ENCODE measurements at regions not wholly inside any gene's neighbourhood (a gene's known extent, or its start where the extent isn't known, plus 50 kb on each side); places are given as distances from the start of the nearest gene placed in this dataset.
A peak's percentile ranks its signal among the peaks of the same experiment; 100 is the strongest.

DNA sequence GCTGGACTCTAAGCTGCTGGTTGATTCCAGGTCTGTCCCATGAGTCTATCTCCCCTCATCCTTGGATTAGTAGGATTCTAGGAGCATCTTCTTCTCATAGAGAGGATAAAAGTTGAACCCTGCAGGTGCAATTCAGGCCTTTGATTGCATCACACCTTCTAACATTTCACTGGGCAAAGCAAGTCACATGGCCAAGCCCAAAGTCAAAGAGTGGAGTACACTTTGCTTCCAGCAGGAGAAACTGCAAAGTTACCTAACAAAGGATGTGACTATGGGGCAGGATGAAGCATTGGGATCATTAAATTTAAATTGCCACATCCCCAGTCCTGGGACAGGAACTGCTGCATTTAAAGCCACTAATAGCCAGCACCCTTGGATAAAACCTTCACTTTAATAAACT is 51.0 kb upstream of the EGFLAM start:
- Histone ChIP-seq H3K4me3 (no peak overlapping the region), H3F3A (replicated peaks; ENCODE audit: low read depth) (no peaks in the 10 kb centered on the region), H4K20me1 (replicated peaks; ENCODE audit: insufficient read depth) (no peaks in the 10 kb centered on the region), H3K9me2 (ENCODE audit: insufficient read depth) (no peaks in the 10 kb centered on the region; the same call in 1 of the 2 replicates), H3K4me1 (ENCODE audit: insufficient read depth) (no peaks in the 10 kb centered on the region; the same call in 1 of the 2 replicates), H3K36me3 (ENCODE audit: insufficient read depth) (no peaks in the 10 kb centered on the region), H3K4me2 (no peak overlapping the region), H3K27ac (ENCODE audit: low read depth) (no peak overlapping the region), H3K27me3 (ENCODE audit: insufficient read depth) (no peaks in the 10 kb centered on the region), H2AFZ (no peak overlapping the region), H3K79me2 (replicated peaks; ENCODE audit: insufficient read depth) (no peaks in the 10 kb centered on the region)
- Mint-ChIP-seq H3K9me3 (no peaks in the 10 kb centered on the region; the same call in 2 of the 3 replicates), H3K4me3 (no peak overlapping the region), H3K36me3 (ENCODE audit: low read depth) (no peaks in the 10 kb centered on the region), H3K4me1 (peaks cover 5% of the 10 kb centered on the region; the same call in 1 of the 3 replicates), H3K27ac (no peak overlapping the region), H3K27me3 (ENCODE audit: insufficient read depth, low read depth, poor library complexity) (peaks cover 5% of the 10 kb centered on the region)
- peak; percentile 68 for DNase-seq (ENCODE audit: low spot score)
- ATAC-seq, result peak; percentile 50; the same call in 2 of the 3 replicates
- TF ChIP-seq EZH2phosphoT487 (IDR thresholded peaks at IDR 0.05; ENCODE audit: unreplicated experiment) (no peak), EZH2 (IDR thresholded peaks at IDR 0.05; ENCODE audit: low read depth, unreplicated experiment) (no peak), STAT1 (IDR thresholded peaks at IDR 0.05; ENCODE audit: unreplicated experiment) (no peak)

DNA sequence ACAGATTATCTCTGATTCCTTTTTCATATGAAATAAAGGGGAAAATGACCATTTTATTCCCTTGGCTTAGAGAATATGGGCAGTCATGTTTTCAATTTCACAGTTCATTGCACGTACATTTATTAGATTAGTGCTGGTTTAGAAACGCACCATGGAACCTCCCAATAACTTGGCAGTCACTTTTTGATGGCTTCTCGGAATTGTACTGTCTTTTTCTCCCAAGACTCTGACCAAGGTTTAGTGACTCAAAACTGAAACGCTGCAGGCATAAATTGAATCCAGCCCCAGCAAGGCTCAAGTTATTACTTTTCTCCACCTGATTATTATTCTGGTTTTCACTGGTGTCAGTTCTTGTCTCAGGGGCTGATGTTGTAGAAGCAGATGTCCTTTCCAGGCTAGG is 55.6 kb upstream of the EGFLAM start:
- no peaks in the 10 kb centered on the region for H3K36me3 Mint-ChIP-seq (ENCODE audit: low read depth)
- peaks cover 5% of the 10 kb centered on the region; the same call in 1 of the 3 replicates for H3K4me1 Mint-ChIP-seq
- no peak overlapping the region for H3K27ac Mint-ChIP-seq
- H3K9me2 ChIP-seq (ENCODE audit: insufficient read depth), result peaks cover 4% of the 10 kb centered on the region; the same call in 1 of the 2 replicates
- H3K36me3 ChIP-seq (ENCODE audit: insufficient read depth), result no peaks in the 10 kb centered on the region
- H3K4me2 ChIP-seq, result no peak overlapping the region
- H3K4me3 Mint-ChIP-seq, result no peak overlapping the region
- H3K27me3 ChIP-seq (ENCODE audit: insufficient read depth), result no peaks in the 10 kb centered on the region
- H4K20me1 ChIP-seq (replicated peaks; ENCODE audit: insufficient read depth), result no peaks in the 10 kb centered on the region
- H3K27me3 Mint-ChIP-seq (ENCODE audit: insufficient read depth, low read depth, poor library complexity), result no peaks in the 10 kb centered on the region
- H3K4me1 ChIP-seq (ENCODE audit: insufficient read depth), result no peaks in the 10 kb centered on the region; the same call in 1 of the 2 replicates
- ATAC-seq (no peak), DNase-seq (ENCODE audit: low spot score) (no peak)
- no peaks in the 10 kb centered on the region for H3K79me2 ChIP-seq (replicated peaks; ENCODE audit: insufficient read depth)
- no peak overlapping the region for H3K27ac ChIP-seq (ENCODE audit: low read depth)
- peaks cover 10% of the 10 kb centered on the region for H3K9me3 Mint-ChIP-seq
- H3F3A ChIP-seq (replicated peaks; ENCODE audit: low read depth), result no peaks in the 10 kb centered on the region
- H3K4me3 ChIP-seq, result no peak overlapping the region
- H2AFZ ChIP-seq, result no peak overlapping the region
- no peak for TF ChIP-seq ZNF331 (CRISPR knock-in tag; IDR thresholded peaks at IDR 0.05; ENCODE audit: low read depth)
- TF ChIP-seq, protein P1, sequence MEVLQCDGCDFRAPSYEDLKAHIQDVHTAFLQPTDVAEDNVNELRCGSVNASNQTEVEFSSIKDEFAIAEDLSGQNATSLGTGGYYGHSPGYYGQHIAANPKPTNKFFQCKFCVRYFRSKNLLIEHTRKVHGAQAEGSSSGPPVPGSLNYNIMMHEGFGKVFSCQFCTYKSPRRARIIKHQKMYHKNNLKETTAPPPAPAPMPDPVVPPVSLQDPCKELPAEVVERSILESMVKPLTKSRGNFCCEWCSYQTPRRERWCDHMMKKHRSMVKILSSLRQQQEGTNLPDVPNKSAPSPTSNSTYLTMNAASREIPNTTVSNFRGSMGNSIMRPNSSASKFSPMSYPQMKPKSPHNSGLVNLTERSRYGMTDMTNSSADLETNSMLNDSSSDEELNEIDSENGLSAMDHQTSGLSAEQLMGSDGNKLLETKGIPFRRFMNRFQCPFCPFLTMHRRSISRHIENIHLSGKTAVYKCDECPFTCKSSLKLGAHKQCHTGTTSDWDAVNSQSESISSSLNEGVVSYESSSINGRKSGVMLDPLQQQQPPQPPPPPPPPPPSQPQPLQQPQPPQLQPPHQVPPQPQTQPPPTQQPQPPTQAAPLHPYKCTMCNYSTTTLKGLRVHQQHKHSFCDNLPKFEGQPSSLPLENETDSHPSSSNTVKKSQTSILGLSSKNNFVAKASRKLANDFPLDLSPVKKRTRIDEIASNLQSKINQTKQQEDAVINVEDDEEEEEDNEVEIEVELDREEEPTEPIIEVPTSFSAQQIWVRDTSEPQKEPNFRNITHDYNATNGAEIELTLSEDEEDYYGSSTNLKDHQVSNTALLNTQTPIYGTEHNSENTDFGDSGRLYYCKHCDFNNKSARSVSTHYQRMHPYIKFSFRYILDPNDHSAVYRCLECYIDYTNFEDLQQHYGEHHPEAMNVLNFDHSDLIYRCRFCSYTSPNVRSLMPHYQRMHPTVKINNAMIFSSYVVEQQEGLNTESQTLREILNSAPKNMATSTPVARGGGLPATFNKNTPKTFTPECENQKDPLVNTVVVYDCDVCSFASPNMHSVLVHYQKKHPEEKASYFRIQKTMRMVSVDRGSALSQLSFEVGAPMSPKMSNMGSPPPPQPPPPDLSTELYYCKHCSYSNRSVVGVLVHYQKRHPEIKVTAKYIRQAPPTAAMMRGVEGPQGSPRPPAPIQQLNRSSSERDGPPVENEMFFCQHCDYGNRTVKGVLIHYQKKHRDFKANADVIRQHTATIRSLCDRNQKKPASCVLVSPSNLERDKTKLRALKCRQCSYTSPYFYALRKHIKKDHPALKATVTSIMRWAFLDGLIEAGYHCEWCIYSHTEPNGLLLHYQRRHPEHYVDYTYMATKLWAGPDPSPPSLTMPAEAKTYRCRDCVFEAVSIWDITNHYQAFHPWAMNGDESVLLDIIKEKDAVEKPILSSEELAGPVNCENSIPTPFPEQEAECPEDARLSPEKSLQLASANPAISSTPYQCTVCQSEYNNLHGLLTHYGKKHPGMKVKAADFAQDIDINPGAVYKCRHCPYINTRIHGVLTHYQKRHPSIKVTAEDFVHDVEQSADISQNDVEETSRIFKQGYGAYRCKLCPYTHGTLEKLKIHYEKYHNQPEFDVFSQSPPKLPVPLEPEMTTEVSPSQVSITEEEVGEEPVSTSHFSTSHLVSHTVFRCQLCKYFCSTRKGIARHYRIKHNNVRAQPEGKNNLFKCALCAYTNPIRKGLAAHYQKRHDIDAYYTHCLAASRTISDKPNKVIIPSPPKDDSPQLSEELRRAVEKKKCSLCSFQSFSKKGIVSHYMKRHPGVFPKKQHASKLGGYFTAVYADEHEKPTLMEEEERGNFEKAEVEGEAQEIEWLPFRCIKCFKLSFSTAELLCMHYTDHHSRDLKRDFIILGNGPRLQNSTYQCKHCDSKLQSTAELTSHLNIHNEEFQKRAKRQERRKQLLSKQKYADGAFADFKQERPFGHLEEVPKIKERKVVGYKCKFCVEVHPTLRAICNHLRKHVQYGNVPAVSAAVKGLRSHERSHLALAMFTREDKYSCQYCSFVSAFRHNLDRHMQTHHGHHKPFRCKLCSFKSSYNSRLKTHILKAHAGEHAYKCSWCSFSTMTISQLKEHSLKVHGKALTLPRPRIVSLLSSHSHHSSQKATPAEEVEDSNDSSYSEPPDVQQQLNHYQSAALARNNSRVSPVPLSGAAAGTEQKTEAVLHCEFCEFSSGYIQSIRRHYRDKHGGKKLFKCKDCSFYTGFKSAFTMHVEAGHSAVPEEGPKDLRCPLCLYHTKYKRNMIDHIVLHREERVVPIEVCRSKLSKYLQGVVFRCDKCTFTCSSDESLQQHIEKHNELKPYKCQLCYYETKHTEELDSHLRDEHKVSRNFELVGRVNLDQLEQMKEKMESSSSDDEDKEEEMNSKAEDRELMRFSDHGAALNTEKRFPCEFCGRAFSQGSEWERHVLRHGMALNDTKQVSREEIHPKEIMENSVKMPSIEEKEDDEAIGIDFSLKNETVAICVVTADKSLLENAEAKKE (CRISPR knock-in tag; IDR thresholded peaks at IDR 0.05), result no peak
- TF ChIP-seq STAT1 (IDR thresholded peaks at IDR 0.05; ENCODE audit: unreplicated experiment), result no peak
- TF ChIP-seq, protein P2, sequence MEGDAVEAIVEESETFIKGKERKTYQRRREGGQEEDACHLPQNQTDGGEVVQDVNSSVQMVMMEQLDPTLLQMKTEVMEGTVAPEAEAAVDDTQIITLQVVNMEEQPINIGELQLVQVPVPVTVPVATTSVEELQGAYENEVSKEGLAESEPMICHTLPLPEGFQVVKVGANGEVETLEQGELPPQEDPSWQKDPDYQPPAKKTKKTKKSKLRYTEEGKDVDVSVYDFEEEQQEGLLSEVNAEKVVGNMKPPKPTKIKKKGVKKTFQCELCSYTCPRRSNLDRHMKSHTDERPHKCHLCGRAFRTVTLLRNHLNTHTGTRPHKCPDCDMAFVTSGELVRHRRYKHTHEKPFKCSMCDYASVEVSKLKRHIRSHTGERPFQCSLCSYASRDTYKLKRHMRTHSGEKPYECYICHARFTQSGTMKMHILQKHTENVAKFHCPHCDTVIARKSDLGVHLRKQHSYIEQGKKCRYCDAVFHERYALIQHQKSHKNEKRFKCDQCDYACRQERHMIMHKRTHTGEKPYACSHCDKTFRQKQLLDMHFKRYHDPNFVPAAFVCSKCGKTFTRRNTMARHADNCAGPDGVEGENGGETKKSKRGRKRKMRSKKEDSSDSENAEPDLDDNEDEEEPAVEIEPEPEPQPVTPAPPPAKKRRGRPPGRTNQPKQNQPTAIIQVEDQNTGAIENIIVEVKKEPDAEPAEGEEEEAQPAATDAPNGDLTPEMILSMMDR (conservative IDR thresholded peaks at IDR 0.05; ENCODE audit: low read depth in 2 of 2), result no peak
- no peak for TF ChIP-seq EZH2 (IDR thresholded peaks at IDR 0.05; ENCODE audit: low read depth, unreplicated experiment)
- TF ChIP-seq, protein P3, sequence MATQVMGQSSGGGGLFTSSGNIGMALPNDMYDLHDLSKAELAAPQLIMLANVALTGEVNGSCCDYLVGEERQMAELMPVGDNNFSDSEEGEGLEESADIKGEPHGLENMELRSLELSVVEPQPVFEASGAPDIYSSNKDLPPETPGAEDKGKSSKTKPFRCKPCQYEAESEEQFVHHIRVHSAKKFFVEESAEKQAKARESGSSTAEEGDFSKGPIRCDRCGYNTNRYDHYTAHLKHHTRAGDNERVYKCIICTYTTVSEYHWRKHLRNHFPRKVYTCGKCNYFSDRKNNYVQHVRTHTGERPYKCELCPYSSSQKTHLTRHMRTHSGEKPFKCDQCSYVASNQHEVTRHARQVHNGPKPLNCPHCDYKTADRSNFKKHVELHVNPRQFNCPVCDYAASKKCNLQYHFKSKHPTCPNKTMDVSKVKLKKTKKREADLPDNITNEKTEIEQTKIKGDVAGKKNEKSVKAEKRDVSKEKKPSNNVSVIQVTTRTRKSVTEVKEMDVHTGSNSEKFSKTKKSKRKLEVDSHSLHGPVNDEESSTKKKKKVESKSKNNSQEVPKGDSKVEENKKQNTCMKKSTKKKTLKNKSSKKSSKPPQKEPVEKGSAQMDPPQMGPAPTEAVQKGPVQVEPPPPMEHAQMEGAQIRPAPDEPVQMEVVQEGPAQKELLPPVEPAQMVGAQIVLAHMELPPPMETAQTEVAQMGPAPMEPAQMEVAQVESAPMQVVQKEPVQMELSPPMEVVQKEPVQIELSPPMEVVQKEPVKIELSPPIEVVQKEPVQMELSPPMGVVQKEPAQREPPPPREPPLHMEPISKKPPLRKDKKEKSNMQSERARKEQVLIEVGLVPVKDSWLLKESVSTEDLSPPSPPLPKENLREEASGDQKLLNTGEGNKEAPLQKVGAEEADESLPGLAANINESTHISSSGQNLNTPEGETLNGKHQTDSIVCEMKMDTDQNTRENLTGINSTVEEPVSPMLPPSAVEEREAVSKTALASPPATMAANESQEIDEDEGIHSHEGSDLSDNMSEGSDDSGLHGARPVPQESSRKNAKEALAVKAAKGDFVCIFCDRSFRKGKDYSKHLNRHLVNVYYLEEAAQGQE (IDR thresholded peaks at IDR 0.05; ENCODE audit: unreplicated experiment), result no peak
- no peak for TF ChIP-seq CREB1 (CRISPR knock-in tag; IDR thresholded peaks at IDR 0.05; ENCODE audit: low read depth)
- no peak for TF ChIP-seq JUNB (IDR thresholded peaks at IDR 0.05; ENCODE audit: unreplicated experiment)
- no peak for TF ChIP-seq EZH2phosphoT487 (IDR thresholded peaks at IDR 0.05; ENCODE audit: unreplicated experiment)
